A204.1 (cell line): ENCODE measurements at regions not wholly inside any gene's neighbourhood (a gene's known extent, or its start where the extent isn't known, plus 50 kb on each side); places are given as distances from the start of the nearest gene placed in this dataset.

Experiments used
- FAIRE-seq: peaks from 2 replicates; lab custom pipeline; 2012; peaks lifted over from hg19 to GRCh38; lab: Jason Lieb, UNC

- no peak for FAIRE-seq
Measured at GRCh38 chr5:175107028-175107588, 336.9 kb downstream of the DRD1 start.

GRCh38 chr5:175104677-175105076, 339.3 kb downstream of the DRD1 start:
- no peak for FAIRE-seq

- FAIRE-seq: no peak
Measured at GRCh38 chr5:175103746-175104145, 340.2 kb downstream of the DRD1 start.

GRCh38 chr5:175102717-175103116, 341.3 kb downstream of the DRD1 start:
- FAIRE-seq: no peak

- no peak for FAIRE-seq
Measured at GRCh38 chr5:175098301-175098700, 345.7 kb downstream of the DRD1 start.

GRCh38 chr5:175096469-175097165, 347.4 kb downstream of the DRD1 start:
- no peak for FAIRE-seq

- FAIRE-seq: no peak
Measured at GRCh38 chr5:175094461-175094860, 349.5 kb downstream of the DRD1 start.

GRCh38 chr5:175092691-175093090, 351.3 kb downstream of the DRD1 start:
- no peak for FAIRE-seq

GRCh38 chr5:175088963-175089362, 355.0 kb downstream of the DRD1 start:
- no peak for FAIRE-seq

- FAIRE-seq: no peak
Measured at GRCh38 chr5:175082866-175083590, 358.6 kb downstream of the MSX2 start.

GRCh38 chr5:175082346-175082745, 358.0 kb downstream of the MSX2 start:
- FAIRE-seq: no peak

GRCh38 chr5:175079707-175080106, 355.3 kb downstream of the MSX2 start:
- no peak for FAIRE-seq

GRCh38 chr5:175070283-175070682, 345.9 kb downstream of the MSX2 start:
- FAIRE-seq: no peak

GRCh38 chr5:175060257-175060656, 335.9 kb downstream of the MSX2 start:
- FAIRE-seq: no peak

GRCh38 chr5:175059687-175060211, 335.4 kb downstream of the MSX2 start:
- no peak for FAIRE-seq

- no peak for FAIRE-seq
Measured at GRCh38 chr5:175056831-175057230, 332.4 kb downstream of the MSX2 start.

- FAIRE-seq: no peak
Measured at GRCh38 chr5:175054243-175054642, 329.9 kb downstream of the MSX2 start.

GRCh38 chr5:175052351-175052750, 328.0 kb downstream of the MSX2 start:
- no peak for FAIRE-seq

- no peak for FAIRE-seq
Measured at GRCh38 chr5:175047048-175047447, 322.7 kb downstream of the MSX2 start.

GRCh38 chr5:175045820-175046219, 321.4 kb downstream of the MSX2 start:
- no peak for FAIRE-seq

GRCh38 chr5:175037820-175038219, 313.4 kb downstream of the MSX2 start:
- FAIRE-seq: no peak

GRCh38 chr5:175035882-175036533, 311.6 kb downstream of the MSX2 start:
- no peak for FAIRE-seq

GRCh38 chr5:175034924-175035323, 310.5 kb downstream of the MSX2 start:
- FAIRE-seq: no peak
